ENCODE measurements at regions not wholly inside any gene's neighbourhood (a gene's known extent, or its start where the extent isn't known, plus 50 kb on each side); places are given as distances from the start of the nearest gene placed in this dataset.

DNA sequence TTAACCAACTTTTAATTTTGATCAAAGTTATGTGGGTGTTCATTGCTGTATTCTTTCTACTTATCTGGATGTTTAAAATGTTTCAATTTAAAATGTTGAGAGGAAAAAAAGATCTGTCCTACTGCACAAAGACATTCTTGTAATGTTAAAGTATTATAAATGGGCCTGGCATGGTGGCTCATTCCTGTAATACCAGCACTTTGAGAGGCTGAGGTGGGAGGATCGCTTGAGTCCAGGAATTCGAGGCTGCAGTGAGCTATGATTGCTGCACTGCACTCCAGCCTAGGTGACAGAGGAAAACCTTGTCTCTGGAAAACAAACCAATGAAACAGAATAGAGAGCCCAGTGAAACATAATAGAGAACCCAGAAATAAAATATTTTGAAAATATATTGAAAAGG lies 65.5 kb upstream of the LRRC8B start:
- H3K9me3 ChIP-seq: no peaks in the 10 kb centered on the region
- no peak overlapping the region for H3K4me2 ChIP-seq
- no peak overlapping the region for H3K27ac ChIP-seq
- ChIA-PET CTCF (no interaction called here), POLR2A (no interaction called here)
- DNase-seq (ENCODE audit: low read depth in 1 of 2, low spot score in 1 of 2) (no peak), FAIRE-seq (no peak), ATAC-seq (no peak)
- H3K4me1 ChIP-seq: no peaks in the 10 kb centered on the region
- TF ChIP-seq SMC3 (IDR thresholded peaks at IDR 0.05): no peak
- TF ChIP-seq GATA3 (IDR thresholded peaks at IDR 0.05; ENCODE audit: borderline replicate concordance): no peak
- TF ChIP-seq, protein P1, sequence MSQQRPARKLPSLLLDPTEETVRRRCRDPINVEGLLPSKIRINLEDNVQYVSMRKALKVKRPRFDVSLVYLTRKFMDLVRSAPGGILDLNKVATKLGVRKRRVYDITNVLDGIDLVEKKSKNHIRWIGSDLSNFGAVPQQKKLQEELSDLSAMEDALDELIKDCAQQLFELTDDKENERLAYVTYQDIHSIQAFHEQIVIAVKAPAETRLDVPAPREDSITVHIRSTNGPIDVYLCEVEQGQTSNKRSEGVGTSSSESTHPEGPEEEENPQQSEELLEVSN (IDR thresholded peaks at IDR 0.05; ENCODE audit: borderline replicate concordance, low read depth): no peak
- TF ChIP-seq JUNB (IDR thresholded peaks at IDR 0.05): no peak
- no peak for TF ChIP-seq RCOR1 (IDR thresholded peaks at IDR 0.05; ENCODE audit: low read depth, low read length)
- no peak overlapping the region for H3K4me3 ChIP-seq
- WGBS (ENCODE audit: missing lambda C conversion rate): 17% methylated on average over 2 of the region's 2 CpGs

DNA sequence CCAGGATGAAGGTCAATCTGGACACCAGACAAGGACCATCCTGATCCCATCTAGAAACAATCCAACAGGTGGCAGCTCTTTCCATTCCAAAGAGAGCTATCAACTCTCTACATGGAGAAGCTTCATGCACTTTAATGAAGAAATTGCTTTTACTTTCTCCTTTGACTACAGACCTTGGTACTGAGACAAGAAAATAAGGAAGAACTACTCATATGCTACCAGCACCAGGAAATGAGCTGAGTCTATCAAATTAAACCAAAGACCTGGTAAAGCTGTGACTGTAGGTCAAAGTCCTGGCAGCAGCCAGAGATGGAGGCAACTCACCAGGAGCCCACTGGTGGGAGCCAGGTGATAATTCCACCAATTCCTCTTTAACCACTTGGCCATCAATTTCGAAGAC lies 64.3 kb upstream of the LRRC8B start:
- CTCF ChIA-PET: interaction anchor here (0.9 kb wide), 1 partner anchor 303 kb away, joined by 3 read pairs; no protein-coding TSS in a partner anchor
- no peak overlapping the region for H3K4me3 ChIP-seq
- no peaks in the 10 kb centered on the region for H3K9me3 ChIP-seq
- FAIRE-seq (no peak), ATAC-seq (no peak), DNase-seq (ENCODE audit: low read depth in 1 of 2, low spot score in 1 of 2) (no peak)
- TF ChIP-seq MAFK (IDR thresholded peaks at IDR 0.05; ENCODE audit: partially characterized antibody) (no peak), HOXB5 (CRISPR knock-in tag; IDR thresholded peaks at IDR 0.05) (no peak), HOXB13 (CRISPR knock-in tag; IDR thresholded peaks at IDR 0.05; ENCODE audit: low read depth) (no peak), RNF2 (IDR thresholded peaks at IDR 0.05; ENCODE audit: borderline replicate concordance, low read depth) (no peak), EHMT2 (IDR thresholded peaks at IDR 0.05; ENCODE audit: low read depth) (no peak), CEBPB (IDR thresholded peaks at IDR 0.05) (no peak), MAZ (IDR thresholded peaks at IDR 0.05; ENCODE audit: borderline replicate concordance, low read depth, low read length) (no peak), HEYL (CRISPR knock-in tag; IDR thresholded peaks at IDR 0.05) (no peak), PHF8 (IDR thresholded peaks at IDR 0.05; ENCODE audit: borderline replicate concordance, low read depth) (no peak), ZNF302 (CRISPR knock-in tag; IDR thresholded peaks at IDR 0.05) (no peak), FOXS1 (CRISPR knock-in tag; IDR thresholded peaks at IDR 0.05) (no peak), SMC3 (IDR thresholded peaks at IDR 0.05) (no peak)
- TF ChIP-seq, protein P2, sequence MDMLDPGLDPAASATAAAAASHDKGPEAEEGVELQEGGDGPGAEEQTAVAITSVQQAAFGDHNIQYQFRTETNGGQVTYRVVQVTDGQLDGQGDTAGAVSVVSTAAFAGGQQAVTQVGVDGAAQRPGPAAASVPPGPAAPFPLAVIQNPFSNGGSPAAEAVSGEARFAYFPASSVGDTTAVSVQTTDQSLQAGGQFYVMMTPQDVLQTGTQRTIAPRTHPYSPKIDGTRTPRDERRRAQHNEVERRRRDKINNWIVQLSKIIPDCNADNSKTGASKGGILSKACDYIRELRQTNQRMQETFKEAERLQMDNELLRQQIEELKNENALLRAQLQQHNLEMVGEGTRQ (IDR thresholded peaks at IDR 0.05): no peak
- TF ChIP-seq, protein P3, sequence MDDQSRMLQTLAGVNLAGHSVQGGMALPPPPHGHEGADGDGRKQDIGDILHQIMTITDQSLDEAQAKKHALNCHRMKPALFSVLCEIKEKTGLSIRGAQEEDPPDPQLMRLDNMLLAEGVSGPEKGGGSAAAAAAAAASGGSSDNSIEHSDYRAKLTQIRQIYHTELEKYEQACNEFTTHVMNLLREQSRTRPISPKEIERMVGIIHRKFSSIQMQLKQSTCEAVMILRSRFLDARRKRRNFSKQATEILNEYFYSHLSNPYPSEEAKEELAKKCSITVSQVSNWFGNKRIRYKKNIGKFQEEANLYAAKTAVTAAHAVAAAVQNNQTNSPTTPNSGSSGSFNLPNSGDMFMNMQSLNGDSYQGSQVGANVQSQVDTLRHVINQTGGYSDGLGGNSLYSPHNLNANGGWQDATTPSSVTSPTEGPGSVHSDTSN (IDR thresholded peaks at IDR 0.05): no peak
- TF ChIP-seq, protein P4, sequence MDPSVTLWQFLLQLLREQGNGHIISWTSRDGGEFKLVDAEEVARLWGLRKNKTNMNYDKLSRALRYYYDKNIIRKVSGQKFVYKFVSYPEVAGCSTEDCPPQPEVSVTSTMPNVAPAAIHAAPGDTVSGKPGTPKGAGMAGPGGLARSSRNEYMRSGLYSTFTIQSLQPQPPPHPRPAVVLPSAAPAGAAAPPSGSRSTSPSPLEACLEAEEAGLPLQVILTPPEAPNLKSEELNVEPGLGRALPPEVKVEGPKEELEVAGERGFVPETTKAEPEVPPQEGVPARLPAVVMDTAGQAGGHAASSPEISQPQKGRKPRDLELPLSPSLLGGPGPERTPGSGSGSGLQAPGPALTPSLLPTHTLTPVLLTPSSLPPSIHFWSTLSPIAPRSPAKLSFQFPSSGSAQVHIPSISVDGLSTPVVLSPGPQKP (IDR thresholded peaks at IDR 0.05; ENCODE audit: low read depth, low read length): no peak
- TF ChIP-seq, protein P5, sequence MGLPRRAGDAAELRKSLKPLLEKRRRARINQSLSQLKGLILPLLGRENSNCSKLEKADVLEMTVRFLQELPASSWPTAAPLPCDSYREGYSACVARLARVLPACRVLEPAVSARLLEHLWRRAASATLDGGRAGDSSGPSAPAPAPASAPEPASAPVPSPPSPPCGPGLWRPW (IDR thresholded peaks at IDR 0.05): no peak
- TF ChIP-seq, protein P6, sequence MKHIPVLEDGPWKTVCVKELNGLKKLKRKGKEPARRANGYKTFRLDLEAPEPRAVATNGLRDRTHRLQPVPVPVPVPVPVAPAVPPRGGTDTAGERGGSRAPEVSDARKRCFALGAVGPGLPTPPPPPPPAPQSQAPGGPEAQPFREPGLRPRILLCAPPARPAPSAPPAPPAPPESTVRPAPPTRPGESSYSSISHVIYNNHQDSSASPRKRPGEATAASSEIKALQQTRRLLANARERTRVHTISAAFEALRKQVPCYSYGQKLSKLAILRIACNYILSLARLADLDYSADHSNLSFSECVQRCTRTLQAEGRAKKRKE (CRISPR knock-in tag; IDR thresholded peaks at IDR 0.05; ENCODE audit: low read depth): no peak
- WGBS (ENCODE audit: missing lambda C conversion rate): 9% methylated on average over 1 of the region's 1 CpG
- H3K4me2 ChIP-seq: no peak overlapping the region
- POLR2A ChIA-PET: no interaction called here
- H3K27ac ChIP-seq: no peak overlapping the region
- H3K4me1 ChIP-seq: no peaks in the 10 kb centered on the region
